ENCODE measurements at regions not wholly inside any gene's neighbourhood (a gene's known extent, or its start where the extent isn't known, plus 50 kb on each side); places are given as distances from the start of the nearest gene placed in this dataset.

- TF ChIP-seq POLR2AphosphoS5 (IDR thresholded peaks at IDR 0.05; ENCODE audit: low read depth, low read length) (no peak), SPI1 (IDR thresholded peaks at IDR 0.05; ENCODE audit: low read depth, low read length) (no peak), POLR2A (IDR thresholded peaks at IDR 0.05; ENCODE audit: low read depth, low read length) (no peak)
These were observed 181.3 kb downstream of the C7orf25 start for GRCh38 chr7:42730586-42730985.
